ENCODE measurements at regions not wholly inside any gene's neighbourhood (a gene's known extent, or its start where the extent isn't known, plus 50 kb on each side); places are given as distances from the start of the nearest gene placed in this dataset.

- Histone ChIP-seq H3K36me3 (no peaks in the 10 kb centered on the region), H2AFZ (replicated peaks) (no peak overlapping the region), H3F3A (ENCODE audit: low read depth) (no peaks in the 10 kb centered on the region), H3K79me2 (ENCODE audit: low read depth) (no peaks in the 10 kb centered on the region), H3K9ac (no peak overlapping the region), H4K20me1 (ENCODE audit: low read depth) (no peaks in the 10 kb centered on the region), H3K4me2 (no peak overlapping the region), H3K9me3 (ENCODE audit: low read depth) (no peaks in the 10 kb centered on the region), H3K27ac (no peak overlapping the region), H3K4me1 (no peaks in the 10 kb centered on the region), H3K27me3 (no peaks in the 10 kb centered on the region), H3K4me3 (no peak overlapping the region)
- Mint-ChIP-seq H3K4me3 (no peak overlapping the region), H3K27ac (no peak overlapping the region), H3K4me1 (no peaks in the 10 kb centered on the region), H3K27me3 (ENCODE audit: insufficient read depth, low read depth) (no peaks in the 10 kb centered on the region), H3K9me3 (peaks cover 2% of the 10 kb centered on the region), H3K36me3 (no peaks in the 10 kb centered on the region)
- no peak for DNase-seq (ENCODE audit: low spot score)
- TF ChIP-seq EZH2phosphoT487 (IDR thresholded peaks at IDR 0.05) (no peak), EZH2 (IDR thresholded peaks at IDR 0.05) (no peak), CTCF (IDR thresholded peaks at IDR 0.05) (no peak)
Observed at GRCh38 chr5:8098081-8098480, 229.1 kb downstream of the MTRR start.

DNA sequence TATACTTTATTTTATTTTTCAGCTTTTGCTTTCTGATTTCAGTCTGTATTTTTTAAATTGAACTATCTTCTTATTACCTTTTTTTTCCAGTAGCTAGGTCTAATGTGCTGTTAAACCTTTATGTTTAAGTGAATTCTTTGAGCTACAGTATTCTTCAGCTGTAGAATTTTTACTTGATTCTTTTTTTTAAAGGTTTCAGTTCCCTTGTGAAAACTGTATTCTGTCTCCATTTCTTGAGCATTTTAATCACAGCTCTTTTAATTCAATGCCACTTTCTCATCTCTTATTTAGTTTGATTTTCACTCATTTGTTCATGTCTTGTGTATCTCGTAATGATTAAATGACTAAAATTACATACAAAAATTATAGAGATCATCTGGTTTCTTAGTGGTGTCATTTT lies 233.8 kb downstream of the MTRR start:
- no peak for DNase-seq (ENCODE audit: low spot score)
- no peaks in the 10 kb centered on the region for H3K4me1 ChIP-seq
- no peaks in the 10 kb centered on the region for H3F3A ChIP-seq (ENCODE audit: low read depth)
- no peaks in the 10 kb centered on the region for H4K20me1 ChIP-seq (ENCODE audit: low read depth)
- H3K9me3 Mint-ChIP-seq, result no peaks in the 10 kb centered on the region
- no peak overlapping the region for H3K4me2 ChIP-seq
- H3K27ac Mint-ChIP-seq, result no peak overlapping the region
- H3K36me3 Mint-ChIP-seq, result no peaks in the 10 kb centered on the region
- H3K9ac ChIP-seq, result no peak overlapping the region
- no peak overlapping the region for H3K4me3 Mint-ChIP-seq
- no peak overlapping the region for H3K4me3 ChIP-seq
- H2AFZ ChIP-seq (replicated peaks), result no peak overlapping the region
- no peaks in the 10 kb centered on the region for H3K36me3 ChIP-seq
- H3K27me3 Mint-ChIP-seq (ENCODE audit: insufficient read depth, low read depth), result no peaks in the 10 kb centered on the region
- no peaks in the 10 kb centered on the region for H3K4me1 Mint-ChIP-seq
- no peaks in the 10 kb centered on the region for H3K27me3 ChIP-seq
- H3K79me2 ChIP-seq (ENCODE audit: low read depth), result no peaks in the 10 kb centered on the region
- H3K9me3 ChIP-seq (ENCODE audit: low read depth), result no peaks in the 10 kb centered on the region
- H3K27ac ChIP-seq, result no peak overlapping the region
- TF ChIP-seq EZH2 (IDR thresholded peaks at IDR 0.05) (no peak), EZH2phosphoT487 (IDR thresholded peaks at IDR 0.05) (no peak), CTCF (IDR thresholded peaks at IDR 0.05) (no peak)

DNA sequence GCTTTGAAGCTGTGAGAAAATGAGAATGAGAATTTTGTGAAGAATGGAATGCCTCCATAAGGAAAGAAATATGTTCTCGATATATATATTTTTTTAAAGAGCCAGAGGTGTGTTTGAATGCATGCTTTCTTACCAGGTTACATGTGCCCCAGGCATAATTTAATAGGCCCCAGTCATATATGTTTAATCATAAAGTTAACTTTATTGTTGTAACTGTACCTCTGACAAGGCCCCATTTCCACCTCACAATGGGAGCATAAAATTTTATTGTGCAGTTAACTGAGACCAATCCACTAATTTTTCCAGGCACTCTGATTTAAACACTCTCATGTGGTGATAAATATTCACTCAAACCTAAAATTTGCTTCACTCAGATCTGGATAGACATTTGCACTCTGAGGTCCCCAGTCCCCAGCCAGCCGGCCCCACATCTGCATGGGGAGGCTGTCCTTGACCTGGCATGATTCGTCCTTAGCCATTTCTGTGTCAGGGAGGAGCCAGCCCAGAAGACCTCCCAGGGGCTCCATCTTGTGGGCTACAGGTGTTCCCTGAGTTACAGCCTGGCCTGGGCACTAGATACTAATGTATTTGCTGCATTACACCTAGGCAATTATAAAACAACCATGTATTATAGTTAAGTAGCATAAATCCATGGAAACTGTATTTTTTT lies 245.8 kb downstream of the MTRR start:
- Mint-ChIP-seq H3K27ac (no peak overlapping the region), H3K4me1 (no peaks in the 10 kb centered on the region), H3K9me3 (no peaks in the 10 kb centered on the region), H3K27me3 (ENCODE audit: insufficient read depth, low read depth) (no peaks in the 10 kb centered on the region), H3K36me3 (no peaks in the 10 kb centered on the region), H3K4me3 (no peak overlapping the region)
- Histone ChIP-seq H3K4me3 (no peak overlapping the region), H3K4me2 (no peak overlapping the region), H3K79me2 (ENCODE audit: low read depth) (no peaks in the 10 kb centered on the region), H3K4me1 (no peaks in the 10 kb centered on the region), H3K27ac (no peak overlapping the region), H2AFZ (replicated peaks) (no peak overlapping the region), H3K36me3 (no peaks in the 10 kb centered on the region), H3F3A (ENCODE audit: low read depth) (no peaks in the 10 kb centered on the region), H3K9ac (no peak overlapping the region), H3K9me3 (ENCODE audit: low read depth) (no peaks in the 10 kb centered on the region), H4K20me1 (ENCODE audit: low read depth) (no peaks in the 10 kb centered on the region), H3K27me3 (no peaks in the 10 kb centered on the region)
- no peak for DNase-seq (ENCODE audit: low spot score)
- TF ChIP-seq CTCF (IDR thresholded peaks at IDR 0.05) (no peak), EZH2phosphoT487 (IDR thresholded peaks at IDR 0.05) (no peak), EZH2 (IDR thresholded peaks at IDR 0.05) (no peak)
